GM19467 (cell line): ENCODE measurements at regions not wholly inside any gene's neighbourhood (a gene's known extent, or its start where the extent isn't known, plus 50 kb on each side); places are given as distances from the start of the nearest gene placed in this dataset.

Experiments used
- ATAC-seq: cut with Tn5 transposase; IDR thresholded peaks from one replicate; pipeline ENCODE4 v1.9.1; 2021; ENCODE audit warnings: mild to moderate bottlenecking, moderate library complexity; ENCODE audit not compliant: unreplicated experiment

GRCh38 chr9:82567953-82568352 lies 495.0 kb downstream of the RASEF start:
- no peak for ATAC-seq

DNA sequence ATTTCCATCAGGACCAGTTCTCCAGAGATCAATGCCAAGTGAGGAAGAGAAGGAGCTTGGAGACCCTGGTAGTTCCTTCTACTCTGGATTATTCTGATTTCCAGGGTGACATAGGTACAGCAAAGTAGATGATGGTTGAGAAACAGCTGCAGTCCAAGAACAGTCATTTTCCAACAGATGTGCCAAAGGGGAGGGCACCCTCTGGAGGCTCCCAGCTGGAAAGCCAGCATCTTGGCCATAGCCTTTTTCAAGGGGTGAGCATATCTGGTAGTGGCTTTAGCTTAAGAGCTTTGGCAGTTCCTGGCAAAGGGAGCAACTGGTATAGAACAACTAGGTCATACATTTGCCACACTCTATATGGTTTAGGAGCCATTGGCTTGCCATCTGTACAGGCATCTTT lies 492.7 kb downstream of the RASEF start:
- ATAC-seq, result no peak

DNA sequence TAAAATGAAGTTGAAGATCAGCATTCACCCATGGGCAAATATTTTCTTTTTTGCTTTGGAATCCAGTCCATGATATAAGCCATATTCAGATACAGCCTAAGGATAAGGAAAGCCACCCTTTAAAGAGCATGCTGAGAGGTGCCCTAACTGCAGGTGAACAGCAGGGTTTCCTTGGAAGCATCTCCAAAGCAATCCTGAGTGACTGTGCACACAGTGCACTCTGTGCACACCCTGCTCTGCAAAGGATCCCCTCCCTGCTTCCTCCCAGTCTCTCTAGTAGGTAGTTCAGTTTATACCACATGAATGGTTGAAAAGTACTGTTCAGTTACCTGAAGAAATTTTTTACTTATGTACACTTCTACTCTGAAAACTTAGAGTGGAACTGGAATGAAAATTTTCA lies 491.4 kb downstream of the RASEF start:
- no peak for ATAC-seq

DNA sequence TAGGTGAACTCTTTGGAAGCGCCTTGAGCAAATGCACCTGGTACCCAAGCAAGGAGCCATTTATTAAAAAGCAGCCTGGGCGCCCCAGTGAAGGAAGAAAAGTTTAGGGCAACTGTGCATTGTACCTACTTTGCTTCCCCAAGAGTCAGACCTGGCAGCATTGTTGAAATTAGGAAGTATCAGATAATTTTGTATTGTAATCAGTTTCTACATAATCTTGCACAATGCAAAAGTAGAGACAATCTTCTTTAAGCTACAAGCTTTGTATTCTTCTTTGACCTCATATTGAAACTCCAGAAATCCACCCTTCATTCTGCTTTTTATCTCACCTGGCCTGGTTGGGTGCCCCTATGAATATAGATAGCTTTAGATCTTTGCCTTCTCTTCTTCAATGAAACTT lies 490.8 kb downstream of the RASEF start:
- ATAC-seq, result no peak

GRCh38 chr9:82574911-82575310 lies 488.0 kb downstream of the RASEF start:
- no peak for ATAC-seq

- no peak for ATAC-seq
Observed at GRCh38 chr9:82580921-82581320, 482.0 kb downstream of the RASEF start.

DNA sequence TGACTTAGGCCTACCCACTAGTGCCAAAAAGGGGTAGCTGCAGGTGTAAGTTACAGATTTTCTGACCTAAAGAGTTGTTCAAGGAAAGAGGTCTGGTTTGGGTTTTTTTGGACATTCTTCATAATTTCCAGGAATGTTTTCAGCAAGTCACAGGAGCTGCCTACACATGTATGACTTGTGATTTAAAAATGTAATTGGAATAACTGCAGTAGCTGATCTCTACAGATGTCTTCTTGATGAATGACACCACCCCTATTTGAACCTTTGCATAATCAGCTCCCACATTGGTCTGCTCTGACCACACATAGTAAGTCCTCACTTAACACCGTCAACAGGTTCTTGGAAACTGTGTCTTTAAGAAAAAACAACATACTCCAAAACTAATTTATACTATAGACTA lies 481.4 kb downstream of the RASEF start:
- ATAC-seq, result no peak

DNA sequence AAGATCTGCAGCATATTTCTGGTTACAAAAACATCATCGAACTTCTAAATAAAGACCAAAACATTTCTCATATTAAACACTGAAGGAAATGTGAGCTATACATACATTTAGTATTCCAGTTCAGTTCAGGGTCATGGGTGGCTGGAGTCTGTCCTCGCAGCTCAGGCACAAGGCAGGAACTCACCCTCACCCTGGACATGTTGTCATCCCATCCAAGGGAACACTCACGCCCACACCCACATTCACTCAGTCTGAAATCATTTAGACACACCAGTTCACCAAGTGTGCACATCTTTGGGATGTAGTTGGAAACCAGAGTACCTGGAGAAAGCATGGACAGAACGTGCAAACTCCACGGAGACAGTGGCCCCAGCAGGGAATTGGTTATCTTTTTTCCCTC lies 481.0 kb downstream of the RASEF start:
- no peak for ATAC-seq

GRCh38 chr9:82582693-82583092 lies 480.2 kb downstream of the RASEF start:
- ATAC-seq, result no peak

DNA sequence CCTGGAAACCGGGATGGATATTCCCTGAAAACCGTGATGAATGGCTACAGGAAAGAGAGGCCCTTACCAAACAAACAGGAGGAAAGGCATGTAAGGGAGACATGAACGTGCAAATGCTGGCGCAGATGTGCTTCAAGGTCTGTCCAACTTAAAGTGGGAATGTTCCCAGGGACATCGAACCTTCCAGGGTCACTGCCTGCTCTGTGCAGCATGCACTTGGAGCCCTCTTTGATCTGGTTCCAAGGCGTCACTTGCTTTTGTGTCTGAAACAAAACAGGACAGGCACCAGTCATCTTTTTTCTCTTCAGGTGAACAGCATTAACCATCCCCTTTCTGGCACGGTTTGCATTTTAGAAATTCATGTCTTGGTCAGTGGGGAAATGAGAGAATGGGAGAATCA lies 479.4 kb downstream of the RASEF start:
- ATAC-seq, result no peak

DNA sequence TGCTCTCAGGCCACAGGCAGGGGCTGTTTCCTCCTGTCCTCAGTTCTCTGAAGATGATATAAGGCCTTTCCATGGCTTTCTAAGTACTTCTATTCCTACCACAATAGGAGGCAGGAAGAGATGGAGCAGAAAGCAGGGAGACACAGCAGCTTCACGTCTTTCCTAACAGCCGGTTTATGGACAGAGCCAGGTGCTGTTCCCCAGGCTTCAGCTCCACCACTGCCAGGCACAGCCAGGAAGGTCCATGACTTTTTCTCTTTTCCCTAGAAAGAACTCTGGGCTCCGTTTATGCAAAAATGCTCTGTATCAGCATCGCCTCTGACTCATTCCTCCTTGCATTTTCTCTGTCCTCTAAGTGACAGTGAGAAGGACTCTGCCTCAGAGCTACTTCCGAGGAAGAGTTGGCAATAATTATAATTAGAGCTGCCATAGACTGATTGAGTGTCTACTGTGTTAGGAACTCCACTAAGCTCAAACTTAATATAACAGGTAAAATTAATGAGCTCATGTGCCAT lies 478.5 kb downstream of the RASEF start:
- ATAC-seq, result no peak

- ATAC-seq, result no peak
Observed at GRCh38 chr9:82586918-82587356, 476.0 kb downstream of the RASEF start.

DNA sequence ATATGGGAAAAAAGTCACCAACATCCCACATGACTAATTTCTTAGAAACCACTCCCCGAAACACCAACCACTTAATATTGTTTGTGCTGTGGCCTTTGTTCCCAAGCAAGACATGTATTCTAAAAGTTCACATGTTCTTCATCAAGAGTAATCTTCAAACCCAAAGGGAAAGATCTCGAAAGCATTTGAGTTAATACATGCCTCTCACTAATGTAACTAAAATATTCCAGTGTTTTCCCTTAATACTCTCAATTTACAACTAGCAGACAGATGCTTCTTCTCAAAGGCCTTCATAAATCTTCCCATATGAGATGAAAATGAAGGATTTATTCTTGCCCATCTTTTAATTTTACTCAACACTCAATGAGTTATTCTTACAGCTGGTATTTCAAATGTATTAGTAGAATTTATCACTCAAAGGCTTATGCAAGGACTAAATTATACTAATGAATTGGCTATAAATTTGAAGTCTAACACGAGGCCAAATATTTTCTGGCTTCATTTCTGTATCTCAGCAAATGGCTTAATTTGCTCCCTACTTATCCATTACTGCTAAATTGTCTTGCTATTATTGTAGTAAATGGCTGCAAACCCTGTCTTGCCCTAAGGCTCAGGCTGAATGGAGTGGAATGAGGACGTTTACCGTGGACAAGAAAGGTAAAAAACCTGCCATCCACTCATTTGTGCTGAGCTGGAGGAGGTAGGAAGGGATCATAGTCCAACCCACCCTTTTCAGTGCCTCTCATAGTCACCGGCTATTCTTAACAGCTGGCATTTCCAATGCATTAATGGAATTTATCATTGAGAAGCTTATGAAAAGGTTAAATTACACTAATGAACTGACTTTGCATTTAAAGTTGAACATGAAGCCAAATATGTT lies 474.4 kb downstream of the RASEF start:
- no peak for ATAC-seq

GRCh38 chr9:82590845-82591244 lies 472.1 kb downstream of the RASEF start:
- no peak for ATAC-seq

GRCh38 chr9:82593501-82593900 lies 469.4 kb downstream of the RASEF start:
- no peak for ATAC-seq

- ATAC-seq, result no peak
Observed at GRCh38 chr9:82597241-82598203, 465.4 kb downstream of the RASEF start.

DNA sequence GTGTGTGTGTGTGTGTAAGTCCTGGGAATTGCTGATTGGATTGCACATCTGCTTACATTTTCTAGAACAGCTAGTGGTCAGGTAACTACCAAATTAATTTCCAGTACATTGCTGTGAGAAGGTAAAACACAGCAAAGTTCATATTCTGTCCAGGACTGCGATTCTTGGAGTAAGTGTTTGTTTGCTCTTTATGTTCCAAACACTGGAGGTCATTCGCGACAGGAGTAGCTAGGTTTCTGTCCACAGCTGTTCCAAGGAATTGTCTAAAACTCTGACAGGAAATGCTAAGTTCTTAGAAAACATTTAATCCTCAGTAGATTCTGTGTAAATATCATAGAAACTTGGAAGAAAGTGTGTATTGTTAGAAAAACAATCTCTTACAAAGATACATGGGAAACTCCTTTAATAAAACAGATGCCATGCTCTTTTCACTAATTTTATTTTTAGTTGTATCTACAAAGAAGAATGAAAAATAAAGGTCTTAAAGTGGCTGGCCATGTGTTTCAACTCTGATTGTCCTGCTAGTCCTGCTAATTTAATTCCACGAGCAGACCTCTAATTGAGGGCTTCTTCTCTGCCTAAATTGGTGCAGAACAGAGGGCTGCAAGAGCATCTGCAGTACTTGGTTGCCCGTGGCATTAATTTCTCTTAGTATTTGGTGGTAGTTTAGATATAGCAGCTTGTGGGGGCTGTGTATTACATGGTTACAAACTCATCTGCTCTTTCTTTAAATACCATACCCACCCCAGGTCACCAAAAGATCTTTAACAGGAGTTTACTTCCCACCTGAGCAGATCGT lies 464.5 kb downstream of the RASEF start:
- no peak for ATAC-seq

DNA sequence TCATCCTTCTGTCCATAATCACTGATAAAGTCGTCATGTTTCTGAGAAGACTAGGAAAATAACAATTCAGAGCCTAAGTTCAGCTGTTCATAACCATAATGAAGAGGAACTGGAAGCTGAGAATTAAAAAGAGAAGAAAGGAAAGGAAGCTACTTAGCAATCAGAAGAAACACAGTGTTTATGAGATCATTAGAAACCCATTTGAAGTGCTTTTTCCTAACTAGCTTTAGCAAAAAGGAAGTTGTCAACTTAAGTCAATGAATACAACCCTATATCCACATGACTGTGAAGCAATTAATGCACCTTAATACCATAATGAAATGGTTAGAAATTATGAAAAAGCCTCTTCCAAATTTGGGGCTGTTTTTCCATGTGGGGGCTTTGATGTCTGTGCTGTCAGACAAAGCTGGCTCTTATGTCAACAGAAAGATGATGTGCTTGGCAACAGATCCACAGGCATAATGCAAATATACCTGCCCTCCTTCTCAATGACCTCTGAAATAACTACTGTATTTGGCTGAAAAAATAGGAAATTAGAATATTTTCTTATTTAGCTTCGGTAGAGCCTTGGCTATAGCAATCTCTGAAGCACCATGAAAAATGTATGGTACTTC lies 463.5 kb downstream of the RASEF start:
- ATAC-seq, result no peak

DNA sequence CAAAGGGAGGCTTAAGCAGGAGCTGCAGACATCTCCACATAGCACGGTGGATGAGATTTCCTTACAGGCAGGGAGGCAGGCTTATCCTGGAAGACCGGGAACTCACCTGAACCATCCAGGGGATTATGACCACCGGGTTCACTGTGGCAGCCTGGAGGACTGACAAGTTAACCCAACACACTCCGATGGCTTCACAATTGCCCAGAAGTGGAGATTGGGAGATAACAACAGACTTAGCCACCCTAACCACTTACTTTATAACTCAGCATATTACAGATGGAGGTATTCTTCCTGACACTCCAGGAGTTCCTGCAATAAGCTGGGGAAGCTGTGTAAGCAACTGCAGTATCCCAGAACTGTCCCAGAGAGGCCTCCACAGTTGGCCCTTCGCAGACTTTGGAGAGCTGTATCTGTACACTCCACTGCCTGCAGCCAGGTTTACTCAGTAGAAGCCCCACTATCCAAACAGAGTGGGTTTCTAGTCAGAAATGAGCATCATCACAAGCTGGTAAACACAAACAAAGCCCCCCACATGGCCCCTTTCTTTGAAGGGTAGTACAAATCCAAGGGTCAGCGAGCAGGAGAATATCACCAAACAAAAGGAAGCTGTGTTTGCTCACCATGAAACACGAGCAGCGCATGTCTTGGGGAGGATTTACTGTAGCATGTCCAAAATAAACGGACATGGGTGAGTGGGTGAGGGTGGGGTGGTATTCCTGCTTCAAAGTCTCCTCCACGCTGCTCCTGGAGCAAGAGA lies 462.2 kb downstream of the RASEF start:
- no peak for ATAC-seq
